Right ventricle myocardium inferior (tissue), 1 donor: ENCODE measurements at regions not wholly inside any gene's neighbourhood (a gene's known extent, or its start where the extent isn't known, plus 50 kb on each side); places are given as distances from the start of the nearest gene placed in this dataset.
A peak's percentile ranks its signal among the peaks of the same experiment; 100 is the strongest.

ENCODE experiments used
- ATAC-seq: fragments of 200-7000 bp; cut with Tn5 transposase; one replicate; pipeline ENCODE4 v1.9.1; 2020; ENCODE audit warnings: mild to moderate bottlenecking, moderate library complexity
- DNase-seq: peaks from one replicate; pipeline ENCODE4 v3.0.0; 2021; ENCODE audit errors: missing footprints
- intact Hi-C: fragments of 100-400 bp; cut with DNase I; formaldehyde crosslinking; loops from one replicate; pipeline ENCODE4 v1.11.0; 2022
- donor health status: DM: no; HTN: yes; CAD: no; lungs with severe emphysema.

GRCh38 chr12:105705765-105706164 lies 375.3 kb downstream of the C12orf75 start:
- intact Hi-C loops = loop anchor here (1.0 to 5.0 kb wide), 2 partner anchors 283 to 431 kb away; no protein-coding TSS in a partner anchor
- no peak for DNase-seq
- peak; percentile 48 for ATAC-seq

- DNase-seq = no peak
- peak; percentile 48 for ATAC-seq
- intact Hi-C loops = loop anchor here (1.0 to 5.0 kb wide), 2 partner anchors 284 to 430 kb away; no protein-coding TSS in a partner anchor
Measured at GRCh38 chr12:105706321-105706972, 376.0 kb downstream of the C12orf75 start.

GRCh38 chr12:105706973-105707334 lies 376.5 kb downstream of the C12orf75 start:
- ATAC-seq (no peak), DNase-seq (no peak)
- intact Hi-C loops = loop anchor here (1.0 to 5.0 kb wide), 2 partner anchors 285 to 429 kb away; no protein-coding TSS in a partner anchor

GRCh38 chr12:105713606-105714305 lies 383.3 kb downstream of the C12orf75 start:
- intact Hi-C loops = no loop called here
- no peak for DNase-seq
- ATAC-seq = no peak

- ATAC-seq = no peak
Measured at GRCh38 chr12:105716621-105717020, 386.1 kb downstream of the C12orf75 start.

GRCh38 chr12:105721051-105721825 lies 390.7 kb downstream of the C12orf75 start:
- DNase-seq (no peak), ATAC-seq (no peak)
- intact Hi-C loops = no loop called here

More at GRCh38 chr12:105716621-105717020, 386.1 kb downstream of the C12orf75 start:
- intact Hi-C loops = no loop called here
- no peak for DNase-seq

GRCh38 chr12:105721891-105722290 lies 391.4 kb downstream of the C12orf75 start:
- intact Hi-C loops = no loop called here
- ATAC-seq (no peak), DNase-seq (no peak)

GRCh38 chr12:105723066-105723465 lies 392.6 kb downstream of the C12orf75 start:
- intact Hi-C loops = no loop called here
- DNase-seq (no peak), ATAC-seq (no peak)

- no peak for DNase-seq
- no peak for ATAC-seq
- intact Hi-C loops = no loop called here
Measured at GRCh38 chr12:105723494-105723893, 393.0 kb downstream of the C12orf75 start.

- DNase-seq (no peak), ATAC-seq (no peak)
- intact Hi-C loops = no loop called here
Measured at GRCh38 chr12:105724641-105725040, 394.1 kb downstream of the C12orf75 start.

- no peak for ATAC-seq
- intact Hi-C loops = no loop called here
- no peak for DNase-seq
Measured at GRCh38 chr12:105725054-105725453, 394.6 kb downstream of the C12orf75 start.

- intact Hi-C loops = no loop called here
- DNase-seq (no peak), ATAC-seq (no peak)
Measured at GRCh38 chr12:105729181-105729771, 398.8 kb downstream of the C12orf75 start.

GRCh38 chr12:105729926-105730325 lies 399.4 kb downstream of the C12orf75 start:
- ATAC-seq = no peak
- no peak for DNase-seq
- intact Hi-C loops = no loop called here

- intact Hi-C loops = no loop called here
- ATAC-seq (no peak), DNase-seq (no peak)
Measured at GRCh38 chr12:105733579-105733978, 403.1 kb downstream of the C12orf75 start.

GRCh38 chr12:105736498-105736897 lies 402.3 kb downstream of the NUAK1 start:
- intact Hi-C loops = no loop called here
- no peak for DNase-seq
- no peak for ATAC-seq

GRCh38 chr12:105738051-105738450 lies 400.7 kb downstream of the NUAK1 start:
- DNase-seq (peak; percentile 77), ATAC-seq (peak; percentile 29)
- intact Hi-C loops = no loop called here

- ATAC-seq = no peak
- no peak for DNase-seq
- intact Hi-C loops = loop anchor here (5.0 kb wide), 1 partner anchor 83 kb away; no protein-coding TSS in a partner anchor
Measured at GRCh38 chr12:105740369-105740768, 398.4 kb downstream of the NUAK1 start.

- intact Hi-C loops = loop anchor here (5.0 kb wide), 1 partner anchor 84 kb away; no protein-coding TSS in a partner anchor
- ATAC-seq (peak; percentile 45), DNase-seq (peak; percentile 71)
Measured at GRCh38 chr12:105740970-105741725, 397.6 kb downstream of the NUAK1 start.
